Upper lobe of left lung (tissue), 4 donors: ENCODE measurements at regions not wholly inside any gene's neighbourhood (a gene's known extent, or its start where the extent isn't known, plus 50 kb on each side); places are given as distances from the start of the nearest gene placed in this dataset.

Source experiments
- CTCF ChIP-seq, 6 experiments: fragments of 450-650 bp in 4 of 6; fragments of 200-600 bp in 2 of 6; sonication (generic) in 2 of 6; IDR thresholded peaks; one replicate each; pipeline ENCODE4 v1.5.1; 2016 to 2019; ENCODE audit warnings: antibody characterized with exemption in 6 of 6
- EP300 ChIP-seq, 4 donors: sonication (generic); formaldehyde crosslinking; IDR thresholded peaks; one replicate each; pipeline ENCODE4 v1.5.1; 2017; ENCODE audit warnings: antibody characterized with exemption in 4 of 4, control low read depth in 2 of 4
- POLR2A ChIP-seq, 4 donors: fragments of 450-650 bp; IDR thresholded peaks; one replicate each; pipeline ENCODE4 v1.5.1; 2016 to 2017; ENCODE audit warnings: antibody characterized with exemption in 4 of 4, mild to moderate bottlenecking in 2 of 4
- POLR2AphosphoS5 ChIP-seq, 2 donors: sonication (generic); formaldehyde crosslinking; IDR thresholded peaks; one replicate each; pipeline ENCODE4 v1.5.1; 2017; ENCODE audit warnings: antibody characterized with exemption in 2 of 2

GRCh38 chr22:49469896-49470740, 357.6 kb downstream of the BRD1 start:
- no peak for TF ChIP-seq CTCF (IDR thresholded peaks at IDR 0.05)
- no peak for TF ChIP-seq POLR2AphosphoS5 (IDR thresholded peaks at IDR 0.05)
- no peak for TF ChIP-seq POLR2A (IDR thresholded peaks at IDR 0.05)
- no peak for TF ChIP-seq EP300 (IDR thresholded peaks at IDR 0.05)
